ENCODE measurements at regions not wholly inside any gene's neighbourhood (a gene's known extent, or its start where the extent isn't known, plus 50 kb on each side); places are given as distances from the start of the nearest gene placed in this dataset.

GRCh38 chr4:104795264-104795939 lies 300.7 kb upstream of the CXXC4 start:
- DNase-seq = no peak

DNA sequence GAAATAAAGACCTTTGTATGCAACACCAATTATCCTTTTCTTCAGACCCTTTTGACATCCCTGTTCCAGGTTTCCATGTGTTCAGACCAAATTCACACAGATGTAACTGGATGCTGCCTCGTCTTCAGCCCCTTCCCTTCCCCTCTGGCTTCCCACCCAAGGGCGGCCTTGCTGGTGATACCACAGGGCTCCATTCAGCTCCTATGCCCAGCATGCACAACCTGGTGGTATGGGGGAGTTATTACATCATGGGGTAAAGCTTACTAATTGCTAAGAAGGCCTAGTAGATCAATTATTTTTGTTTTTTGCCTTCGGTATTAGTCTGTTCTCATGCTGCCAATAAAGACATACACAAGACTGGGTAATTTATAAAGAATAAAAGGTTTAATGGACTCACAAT lies 317.0 kb upstream of the CXXC4 start:
- DNase-seq = no peak

GRCh38 chr4:104815665-104816064 lies 321.0 kb upstream of the CXXC4 start:
- DNase-seq = no peak

- DNase-seq = no peak
These were observed 323.9 kb upstream of the CXXC4 start for GRCh38 chr4:104818579-104818978.

DNA sequence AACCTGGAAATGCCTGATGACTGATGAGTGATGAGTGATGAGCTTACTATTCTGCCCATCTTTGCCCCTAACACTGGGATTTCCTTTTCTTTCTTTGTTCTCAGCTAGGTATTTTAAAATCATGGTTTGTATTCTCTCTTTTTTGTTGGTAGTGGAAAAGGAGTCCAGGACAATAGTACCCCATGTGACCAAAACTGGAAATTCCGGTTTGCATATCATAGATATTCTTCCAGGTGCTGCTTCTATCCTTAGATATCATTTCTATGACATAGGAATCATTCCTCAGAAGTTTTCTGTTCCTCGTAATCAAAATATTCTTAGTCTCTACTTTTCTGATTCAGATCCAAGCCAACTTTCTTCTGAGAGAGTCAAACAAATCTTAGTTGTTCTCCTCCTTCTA lies 320.5 kb upstream of the TET2 start:
- DNase-seq = peak; percentile 26

DNA sequence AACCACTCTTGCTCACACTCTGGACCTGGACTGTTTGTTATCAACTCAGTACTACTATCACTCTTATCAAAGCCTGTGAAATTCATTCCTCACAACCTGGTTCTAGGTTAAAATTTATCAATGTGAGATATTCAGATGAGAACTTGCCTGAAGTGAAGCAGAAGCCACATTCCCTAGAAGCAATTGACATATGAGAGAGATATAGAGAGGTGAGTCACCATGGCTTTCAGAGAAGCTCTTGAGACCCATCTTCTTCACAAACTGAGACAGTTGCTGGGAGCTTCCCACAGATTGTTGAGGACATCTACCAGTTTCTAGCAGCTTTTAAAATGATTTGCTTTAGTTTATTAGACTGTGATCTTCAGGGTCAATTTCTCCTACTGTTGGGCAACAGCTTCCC lies 316.9 kb upstream of the TET2 start:
- no peak for DNase-seq

GRCh38 chr4:104848597-104849225 lies 298.0 kb upstream of the TET2 start:
- no peak for DNase-seq

- no peak for DNase-seq
These were observed 287.0 kb upstream of the TET2 start for GRCh38 chr4:104859601-104860237.

GRCh38 chr4:104860238-104861123 lies 286.2 kb upstream of the TET2 start:
- DNase-seq = peak; percentile 70

GRCh38 chr4:104866809-104867208 lies 279.9 kb upstream of the TET2 start:
- DNase-seq = no peak

GRCh38 chr4:104868533-104868932 lies 278.1 kb upstream of the TET2 start:
- no peak for DNase-seq

- no peak for DNase-seq
These were observed 277.7 kb upstream of the TET2 start for GRCh38 chr4:104868958-104869357.

- DNase-seq = no peak
These were observed 276.8 kb upstream of the TET2 start for GRCh38 chr4:104869831-104870230.

DNA sequence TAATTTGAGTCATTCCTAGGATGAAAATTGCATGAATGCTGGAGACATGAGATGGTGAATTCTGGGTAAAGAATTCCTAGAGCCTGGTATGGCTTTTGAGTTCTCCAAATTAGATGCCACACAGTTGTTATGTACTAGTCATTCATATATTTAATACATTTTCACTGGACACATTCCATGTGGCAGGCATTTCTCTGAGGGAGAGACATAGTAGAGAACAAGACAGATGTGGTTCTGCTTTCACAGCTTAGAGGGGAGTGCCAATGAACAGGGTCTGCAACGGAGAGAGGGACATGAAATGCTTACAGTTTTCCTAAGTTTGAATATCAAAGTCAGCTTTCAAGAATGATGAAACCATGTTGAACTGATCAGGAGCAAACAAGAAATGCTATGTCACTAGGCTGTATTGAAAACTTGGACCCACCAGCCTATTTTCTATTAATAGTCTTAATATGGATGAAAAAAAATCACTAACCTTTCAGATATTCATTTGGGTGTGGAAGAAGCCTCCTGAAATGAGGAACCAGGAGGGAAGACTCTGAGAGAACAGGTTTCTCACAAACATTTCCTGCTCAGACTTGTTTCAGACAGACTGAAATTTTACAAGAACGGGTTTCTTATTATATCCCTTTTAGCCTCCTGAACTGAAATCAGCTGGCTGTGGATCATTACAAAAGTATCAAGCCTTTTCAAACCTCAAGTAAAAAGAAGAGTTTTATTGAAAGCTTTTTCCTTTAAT lies 276.0 kb upstream of the TET2 start:
- DNase-seq = no peak

- DNase-seq = no peak
These were observed 267.7 kb upstream of the TET2 start for GRCh38 chr4:104878936-104879335.

- DNase-seq = no peak
These were observed 267.3 kb upstream of the TET2 start for GRCh38 chr4:104879367-104879766.

DNA sequence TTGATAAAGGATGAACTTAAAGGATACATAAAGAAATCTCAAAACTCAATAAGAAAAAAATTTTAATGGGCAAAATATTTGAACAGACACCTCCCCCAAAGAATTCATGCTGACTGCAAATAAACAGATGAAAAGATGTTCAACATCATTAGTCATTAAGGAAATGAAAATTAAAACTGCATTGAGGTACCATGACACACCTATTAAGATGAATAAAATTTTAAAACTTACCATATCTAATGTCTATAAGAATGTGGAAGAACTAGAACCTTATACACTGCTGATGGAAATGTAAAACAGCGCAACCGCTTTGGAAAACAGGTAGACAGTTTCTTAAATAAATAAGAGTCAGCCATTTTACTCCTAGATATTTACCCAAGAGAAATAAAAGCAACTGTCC lies 266.8 kb upstream of the TET2 start:
- DNase-seq = no peak

DNA sequence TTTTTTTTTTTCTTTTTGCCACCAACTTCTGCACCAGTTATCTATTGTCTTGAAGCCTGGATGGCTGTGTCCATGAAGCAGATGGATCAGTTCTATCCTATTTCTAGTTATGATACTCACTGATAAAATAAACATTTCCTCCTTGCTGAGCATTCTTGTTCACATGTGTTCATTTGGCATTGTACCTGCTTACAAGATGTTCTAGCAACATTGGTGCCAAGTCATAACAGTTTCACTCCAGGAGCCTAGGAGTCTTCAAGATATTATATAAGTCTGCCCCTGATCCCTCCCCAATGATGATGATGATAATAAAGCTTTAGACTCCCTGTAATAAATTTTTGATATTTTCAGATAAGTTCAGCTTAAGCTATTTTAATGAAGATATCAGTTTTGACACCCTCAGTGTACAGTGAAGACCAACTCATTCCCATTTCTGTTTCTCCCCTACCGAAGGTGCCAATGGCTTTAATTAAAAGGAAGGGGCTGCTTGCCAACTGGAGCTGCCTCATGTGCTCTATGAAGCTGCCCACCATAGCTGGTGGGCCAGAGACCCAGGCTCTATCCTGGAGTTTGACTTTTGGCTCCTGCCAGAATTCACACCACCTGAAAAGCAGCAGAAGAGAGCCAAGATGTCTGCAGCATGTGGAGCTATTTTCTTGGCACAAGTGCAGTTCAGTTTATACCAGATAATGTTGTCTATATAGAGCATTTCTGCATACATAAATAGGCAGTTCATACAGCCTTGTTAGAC lies 265.4 kb upstream of the TET2 start:
- DNase-seq = no peak

GRCh38 chr4:104890598-104891275 lies 255.9 kb upstream of the TET2 start:
- DNase-seq = no peak

GRCh38 chr4:104896660-104897645 lies 249.7 kb upstream of the TET2 start:
- peak; percentile 3 for DNase-seq
